Lung (tissue), 11 donors: ENCODE measurements at regions not wholly inside any gene's neighbourhood (a gene's known extent, or its start where the extent isn't known, plus 50 kb on each side); places are given as distances from the start of the nearest gene placed in this dataset.

Experiments
- ATAC-seq: fragments of 200-7000 bp; cut with Tn5 transposase; one replicate; pipeline ENCODE4 v1.9.1; 2020; ENCODE audit warnings: moderate number of reproducible peaks; ENCODE audit not compliant: insufficient read depth, low FRiP score
- DNase-seq, 3 donors: peaks; one replicate each; pipeline ENCODE4 v3.0.0-alpha.2; 2013 to 2017
- H3K27ac ChIP-seq, 2 donors: one replicate each; pipeline ENCODE4 v1.5.1; 2013; ENCODE audit warnings: mild to moderate bottlenecking in 2 of 2, moderate library complexity in 2 of 2, control low read depth in 1 of 2, inconsistent platforms in 1 of 2, low read depth in 1 of 2, low read length in 1 of 2
- H3K27me3 ChIP-seq, 3 donors: one replicate each; pipeline ENCODE4 v1.5.1; 2013; ENCODE audit warnings: low read length in 2 of 3; ENCODE audit not compliant: control insufficient read depth in 3 of 3, insufficient read depth in 3 of 3
- H3K36me3 ChIP-seq, 4 donors: one replicate each; pipeline ENCODE4 v1.5.1; 2013; ENCODE audit warnings: low read length in 4 of 4, mild to moderate bottlenecking in 1 of 4, moderate library complexity in 1 of 4; ENCODE audit not compliant: control insufficient read depth in 4 of 4, insufficient read depth in 4 of 4
- H3K4me1 ChIP-seq, 5 donors: one replicate each; pipeline ENCODE4 v1.5.1; 2013; ENCODE audit warnings: low read length in 5 of 5, mild to moderate bottlenecking in 2 of 5, moderate library complexity in 1 of 5; ENCODE audit not compliant: control insufficient read depth in 5 of 5, insufficient read depth in 5 of 5
- H3K4me3 ChIP-seq: one replicate; pipeline ENCODE4 v1.5.1; 2013; ENCODE audit warnings: mild to moderate bottlenecking, control low read depth, moderate library complexity
- H3K9ac ChIP-seq, 2 donors: one replicate each; pipeline ENCODE4 v1.5.1; 2013; ENCODE audit warnings: low read length in 2 of 2, control low read depth in 1 of 2; ENCODE audit not compliant: insufficient read depth in 1 of 2
- H3K9me3 ChIP-seq, 4 donors: one replicate each; pipeline ENCODE4 v1.5.1; 2013; ENCODE audit warnings: low read length in 3 of 4, mild to moderate bottlenecking in 1 of 4, moderate library complexity in 1 of 4; ENCODE audit not compliant: control insufficient read depth in 4 of 4, insufficient read depth in 3 of 4
- WGBS, 2 donors: extraction: QIAGEN DNeasy Blood & Tissue Kit; methylation state at CpG; one replicate each; pipeline ENCODE4 v1.1.7; 2013; 5-methylcytosine and 5-hydroxymethylcytosine counted together
- TF ChIP-seq, protein P1 (sequence below): IDR thresholded peaks from 2 replicates; pipeline ENCODE4 v1.5.1; 2012; ENCODE audit warnings: mild to moderate bottlenecking; ENCODE audit errors: control extremely low read depth, extremely low read depth
- donor health status: control.
- donor health status: control.
- donor health status: Bipolar disorder and iron deficiency.
- donor health status: healthy.
- donor health status: DM: yes; HTN: yes; CAD: no.

DNA sequence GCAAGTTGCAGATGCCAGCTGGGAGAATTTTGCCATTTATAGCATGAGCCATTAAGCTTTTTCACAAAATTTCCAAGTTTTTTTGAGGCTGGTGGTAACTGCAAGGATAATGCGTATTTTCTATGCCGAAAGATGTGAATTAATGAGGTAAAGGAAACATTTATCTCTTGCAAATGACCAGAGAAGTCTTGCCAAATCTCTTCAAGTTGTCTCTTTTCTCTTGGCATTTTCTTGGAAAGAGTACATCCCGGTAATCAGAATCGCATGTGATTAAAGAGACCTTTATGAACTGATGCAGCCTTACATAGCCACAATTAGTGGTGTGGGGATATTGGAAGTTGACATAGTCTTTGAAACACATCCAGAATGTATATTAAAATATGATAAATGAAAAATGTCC is 136.5 kb upstream of the MMADHC start:
- no peaks in the 10 kb centered on the region for H3K27me3 ChIP-seq
- no peak for ATAC-seq
- peak in 2 of 3 donors; percentile 76 to 85 for DNase-seq
- no peaks in the 10 kb centered on the region for H3K36me3 ChIP-seq
- H3K4me3 ChIP-seq, result no peak overlapping the region
- H3K9ac ChIP-seq, result no peak overlapping the region
- TF ChIP-seq, protein P1, sequence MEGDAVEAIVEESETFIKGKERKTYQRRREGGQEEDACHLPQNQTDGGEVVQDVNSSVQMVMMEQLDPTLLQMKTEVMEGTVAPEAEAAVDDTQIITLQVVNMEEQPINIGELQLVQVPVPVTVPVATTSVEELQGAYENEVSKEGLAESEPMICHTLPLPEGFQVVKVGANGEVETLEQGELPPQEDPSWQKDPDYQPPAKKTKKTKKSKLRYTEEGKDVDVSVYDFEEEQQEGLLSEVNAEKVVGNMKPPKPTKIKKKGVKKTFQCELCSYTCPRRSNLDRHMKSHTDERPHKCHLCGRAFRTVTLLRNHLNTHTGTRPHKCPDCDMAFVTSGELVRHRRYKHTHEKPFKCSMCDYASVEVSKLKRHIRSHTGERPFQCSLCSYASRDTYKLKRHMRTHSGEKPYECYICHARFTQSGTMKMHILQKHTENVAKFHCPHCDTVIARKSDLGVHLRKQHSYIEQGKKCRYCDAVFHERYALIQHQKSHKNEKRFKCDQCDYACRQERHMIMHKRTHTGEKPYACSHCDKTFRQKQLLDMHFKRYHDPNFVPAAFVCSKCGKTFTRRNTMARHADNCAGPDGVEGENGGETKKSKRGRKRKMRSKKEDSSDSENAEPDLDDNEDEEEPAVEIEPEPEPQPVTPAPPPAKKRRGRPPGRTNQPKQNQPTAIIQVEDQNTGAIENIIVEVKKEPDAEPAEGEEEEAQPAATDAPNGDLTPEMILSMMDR, result no peak
- H3K9me3 ChIP-seq, result peaks cover 0 to 3% (median 0%) of the 10 kb centered on the region in 4 donors
- H3K27ac ChIP-seq, result no peak overlapping the region
- peaks cover 0 to 31% (median 11%) of the 10 kb centered on the region in 5 donors for H3K4me1 ChIP-seq
- 88 to 91% methylated on average over 4 of the region's 4 CpGs for WGBS, 2 donors

DNA sequence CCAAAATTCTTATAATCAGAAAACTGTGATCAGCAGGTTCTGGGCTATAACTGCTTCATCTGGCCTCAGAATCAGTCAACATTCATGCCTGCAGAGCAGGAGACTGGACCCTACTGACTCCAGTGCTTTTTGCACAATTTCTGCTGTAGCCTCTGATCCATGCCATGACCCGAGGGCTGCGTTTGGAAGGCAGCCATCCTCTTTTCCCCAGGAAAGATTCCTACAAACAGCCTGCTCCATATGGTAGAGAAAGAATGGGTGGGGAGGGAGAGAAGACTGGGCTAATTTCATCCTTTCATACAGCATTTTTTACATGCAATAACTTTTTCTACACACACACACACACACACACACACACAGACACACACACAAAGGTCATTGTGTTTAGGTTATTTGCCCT is 133.0 kb upstream of the MMADHC start:
- 52 to 68% methylated on average over 2 of the region's 2 CpGs for WGBS, 2 donors

DNA sequence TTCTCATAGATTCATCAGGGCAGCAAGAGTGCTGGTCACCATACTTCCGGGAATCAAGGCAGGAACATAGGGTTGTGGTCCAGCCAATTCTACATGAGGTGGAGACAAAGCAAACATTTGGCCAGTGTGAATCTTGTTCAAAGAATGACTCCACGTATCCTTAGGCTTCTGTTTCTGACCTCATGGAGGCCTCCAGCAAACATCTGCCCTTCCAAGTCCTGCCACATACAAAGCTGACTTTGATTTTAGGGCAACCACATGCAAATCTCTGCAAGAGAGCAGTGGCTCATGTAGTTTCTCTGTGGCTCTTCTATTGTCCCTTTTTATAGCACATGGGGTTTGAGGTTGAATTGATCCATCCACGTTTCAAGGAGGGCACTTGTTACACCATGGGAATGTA is 132.1 kb upstream of the MMADHC start:
- Histone ChIP-seq H3K4me3 (no peak overlapping the region), H3K27ac (no peak overlapping the region), H3K36me3 (no peaks in the 10 kb centered on the region), H3K4me1 (peaks cover 0 to 26% (median 7%) of the 10 kb centered on the region in 5 donors), H3K9ac (no peak overlapping the region), H3K27me3 (no peaks in the 10 kb centered on the region), H3K9me3 (no peaks in the 10 kb centered on the region)
- no peak for ATAC-seq
- no peak for DNase-seq
- WGBS, 2 donors, result 88 to 91% methylated on average over 3 of the region's 3 CpGs
- TF ChIP-seq, protein P1, result no peak

More for the DNA sequence above, 133.0 kb upstream of the MMADHC start:
- ATAC-seq (no peak), DNase-seq (peak; percentile 51 to 72 (median 65))
- Histone ChIP-seq H3K36me3 (no peaks in the 10 kb centered on the region), H3K4me3 (no peak overlapping the region), H3K27ac (no peak overlapping the region), H3K9ac (no peak overlapping the region), H3K4me1 (peaks cover 0 to 31% (median 13%) of the 10 kb centered on the region in 5 donors), H3K27me3 (no peaks in the 10 kb centered on the region), H3K9me3 (no peaks in the 10 kb centered on the region)
- TF ChIP-seq, protein P1, result no peak

DNA sequence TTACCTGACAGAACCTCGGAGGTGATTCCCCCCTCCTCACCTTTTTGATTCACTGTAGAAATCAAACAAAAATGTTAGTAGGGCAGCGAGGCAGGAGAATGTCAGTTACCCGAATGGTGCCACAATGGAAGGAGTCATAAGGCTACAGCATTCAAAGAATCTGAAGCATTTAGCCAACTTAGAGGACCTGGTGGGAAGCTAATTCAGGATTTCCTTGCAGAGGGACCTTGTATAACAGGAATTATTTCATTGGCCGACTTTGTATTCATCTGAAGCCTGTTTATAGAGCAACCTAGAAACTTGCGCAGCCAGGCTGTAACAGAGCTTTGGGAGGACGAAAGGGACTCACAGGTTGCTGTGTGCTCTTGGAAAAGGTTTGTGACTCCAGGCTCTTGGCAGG is 129.1 kb upstream of the MMADHC start:
- no peaks in the 10 kb centered on the region for H3K36me3 ChIP-seq
- ATAC-seq (no peak), DNase-seq (peak in 1 of 3 donors; percentile 34)
- H3K4me1 ChIP-seq, result peaks cover 0 to 16% (median 0%) of the 10 kb centered on the region in 5 donors
- 81 to 82% methylated on average over 6 of the region's 6 CpGs for WGBS, 2 donors
- H3K27me3 ChIP-seq, result no peaks in the 10 kb centered on the region
- H3K9ac ChIP-seq, result no peak overlapping the region
- H3K9me3 ChIP-seq, result no peaks in the 10 kb centered on the region
- H3K4me3 ChIP-seq, result no peak overlapping the region
- TF ChIP-seq, protein P1, result no peak
- H3K27ac ChIP-seq, result no peak overlapping the region
